ENCODE measurements at regions not wholly inside any gene's neighbourhood (a gene's known extent, or its start where the extent isn't known, plus 50 kb on each side); places are given as distances from the start of the nearest gene placed in this dataset.
"Not testable (repeated sequence)": the region's sequence is repeated elsewhere in the genome, so short reads cannot be mapped to it uniquely, and the experiment has no call there.

- Histone ChIP-seq H3K4me2 (ENCODE audit: low read depth, low read length, poor library complexity, severe bottlenecking) (peak overlapping the region; percentile 24), H2AFZ (ENCODE audit: low read depth, low read length, severe bottlenecking) (peak overlapping the region; percentile 94), H3K9me3 (ENCODE audit: insufficient read depth, low read length) (no peaks in the 10 kb centered on the region), H3K9ac (ENCODE audit: low read length) (peak overlapping the region; percentile 11; the same call in 1 of the 2 replicates), H4K20me1 (ENCODE audit: low read depth, low read length) (no peaks in the 10 kb centered on the region), H3K79me2 (ENCODE audit: insufficient read depth, low read length) (no peaks in the 10 kb centered on the region), H3K36me3 (ENCODE audit: low read length) (no peaks in the 10 kb centered on the region), H3F3A (ENCODE audit: insufficient read depth) (no peaks in the 10 kb centered on the region), H3K4me3 (ENCODE audit: insufficient read depth, low read length, poor library complexity, severe bottlenecking) (no peak overlapping the region), H3K27ac (ENCODE audit: low read depth, low read length) (no peak overlapping the region), H3K9me2 (replicated peaks; ENCODE audit: insufficient read depth, low read length) (no peaks in the 10 kb centered on the region), H3K27me3 (ENCODE audit: low read length) (no peaks in the 10 kb centered on the region)
- no peak for TF ChIP-seq CTCF (IDR thresholded peaks at IDR 0.05; ENCODE audit: insufficient read depth, low read length, poor library complexity, severe bottlenecking)
Measured at GRCh38 chr2:171266102-171266501, 105.4 kb upstream of the TLK1 start.

GRCh38 chr2:171261529-171261928 lies 100.8 kb upstream of the TLK1 start:
- not testable (repeated sequence) for H2AFZ ChIP-seq (ENCODE audit: low read depth, low read length, severe bottlenecking); H3K4me2 ChIP-seq (ENCODE audit: low read depth, low read length, poor library complexity, severe bottlenecking); H3K79me2 ChIP-seq (ENCODE audit: insufficient read depth, low read length); H3K36me3 ChIP-seq (ENCODE audit: low read length); H3F3A ChIP-seq (ENCODE audit: insufficient read depth); H3K9me2 ChIP-seq (replicated peaks; ENCODE audit: insufficient read depth, low read length); H4K20me1 ChIP-seq (ENCODE audit: low read depth, low read length); H3K9me3 ChIP-seq (ENCODE audit: insufficient read depth, low read length); H3K9ac ChIP-seq (ENCODE audit: low read length); H3K27ac ChIP-seq (ENCODE audit: low read depth, low read length); H3K4me3 ChIP-seq (ENCODE audit: insufficient read depth, low read length, poor library complexity, severe bottlenecking); H3K27me3 ChIP-seq (ENCODE audit: low read length)

GRCh38 chr2:171260471-171261424 lies 100.1 kb upstream of the TLK1 start:
- H3F3A ChIP-seq (ENCODE audit: insufficient read depth) = no peaks in the 10 kb centered on the region
- H3K4me2 ChIP-seq (ENCODE audit: low read depth, low read length, poor library complexity, severe bottlenecking) = no peak overlapping the region
- no peaks in the 10 kb centered on the region for H3K9me3 ChIP-seq (ENCODE audit: insufficient read depth, low read length)
- H2AFZ ChIP-seq (ENCODE audit: low read depth, low read length, severe bottlenecking) = peak overlapping the region; percentile 16
- H3K27ac ChIP-seq (ENCODE audit: low read depth, low read length) = no peak overlapping the region
- H3K9me2 ChIP-seq (replicated peaks; ENCODE audit: insufficient read depth, low read length) = no peaks in the 10 kb centered on the region
- H3K79me2 ChIP-seq (ENCODE audit: insufficient read depth, low read length) = no peaks in the 10 kb centered on the region
- TF ChIP-seq CTCF (IDR thresholded peaks at IDR 0.05; ENCODE audit: insufficient read depth, low read length, poor library complexity, severe bottlenecking) (no peak), EZH2phosphoT487 (conservative IDR thresholded peaks at IDR 0.05; ENCODE audit: low read length) (no peak)
- no peaks in the 10 kb centered on the region for H3K36me3 ChIP-seq (ENCODE audit: low read length)
- H3K27me3 ChIP-seq (ENCODE audit: low read length) = no peaks in the 10 kb centered on the region
- H3K9ac ChIP-seq (ENCODE audit: low read length) = no peak overlapping the region
- no peaks in the 10 kb centered on the region for H4K20me1 ChIP-seq (ENCODE audit: low read depth, low read length)
- H3K4me3 ChIP-seq (ENCODE audit: insufficient read depth, low read length, poor library complexity, severe bottlenecking) = no peak overlapping the region

- TF ChIP-seq CTCF (IDR thresholded peaks at IDR 0.05; ENCODE audit: insufficient read depth, low read length, poor library complexity, severe bottlenecking) = no peak
- TF ChIP-seq EZH2phosphoT487 (conservative IDR thresholded peaks at IDR 0.05; ENCODE audit: low read length) = no peak
- Histone ChIP-seq H3K36me3 (ENCODE audit: low read length) (no peaks in the 10 kb centered on the region), H3F3A (ENCODE audit: insufficient read depth) (no peaks in the 10 kb centered on the region), H3K27ac (ENCODE audit: low read depth, low read length) (no peak overlapping the region), H3K9ac (ENCODE audit: low read length) (no peak overlapping the region), H3K4me2 (ENCODE audit: low read depth, low read length, poor library complexity, severe bottlenecking) (no peak overlapping the region), H3K9me2 (replicated peaks; ENCODE audit: insufficient read depth, low read length) (no peaks in the 10 kb centered on the region), H3K79me2 (ENCODE audit: insufficient read depth, low read length) (no peaks in the 10 kb centered on the region), H3K9me3 (ENCODE audit: insufficient read depth, low read length) (no peaks in the 10 kb centered on the region), H3K4me3 (ENCODE audit: insufficient read depth, low read length, poor library complexity, severe bottlenecking) (no peak overlapping the region), H3K27me3 (ENCODE audit: low read length) (no peaks in the 10 kb centered on the region), H4K20me1 (ENCODE audit: low read depth, low read length) (no peaks in the 10 kb centered on the region), H2AFZ (ENCODE audit: low read depth, low read length, severe bottlenecking) (no peak overlapping the region)
Measured at GRCh38 chr2:171254666-171255065, 94.0 kb upstream of the TLK1 start.
